OCI-LY7 (cell line): ENCODE measurements at regions not wholly inside any gene's neighbourhood (a gene's known extent, or its start where the extent isn't known, plus 50 kb on each side); places are given as distances from the start of the nearest gene placed in this dataset.

Experiments used
- EZH2phosphoT487 ChIP-seq: fragments of 200-600 bp; sonication (generic); IDR thresholded peaks from 2 replicates; pipeline ENCODE4 v1.6.1; 2018; ENCODE audit warnings: low read depth, borderline replicate concordance, mild to moderate bottlenecking, mixed run types, antibody characterized with exemption, low read length, moderate library complexity, mixed read lengths
- TF ChIP-seq, protein P1 (sequence below): fragments of 200-600 bp; sonication (generic); conservative IDR thresholded peaks from 2 replicates; pipeline ENCODE4 v1.5.1; 2014; ENCODE audit warnings: mild to moderate bottlenecking, antibody characterized with exemption, low read length, moderate library complexity, mixed read lengths

DNA sequence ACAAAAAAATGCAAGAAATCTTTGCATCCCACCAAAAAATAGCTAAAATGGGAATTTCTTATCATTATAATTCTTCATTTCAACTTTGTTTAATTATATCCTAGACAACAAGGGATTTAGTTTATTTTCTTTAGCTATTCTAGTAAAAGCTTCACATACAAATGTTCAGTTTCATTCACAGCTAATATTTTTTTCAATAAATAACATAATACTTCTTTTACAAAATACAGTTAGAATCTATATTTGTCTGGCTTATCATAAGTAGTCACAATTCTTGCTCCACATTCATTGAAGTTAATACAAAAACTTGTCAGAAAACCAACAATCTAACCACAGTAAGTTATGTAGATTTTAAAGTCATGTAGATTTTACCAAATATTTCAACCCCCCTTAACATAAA, 414.4 kb downstream of the FAT4 start:
- TF ChIP-seq, protein P1, sequence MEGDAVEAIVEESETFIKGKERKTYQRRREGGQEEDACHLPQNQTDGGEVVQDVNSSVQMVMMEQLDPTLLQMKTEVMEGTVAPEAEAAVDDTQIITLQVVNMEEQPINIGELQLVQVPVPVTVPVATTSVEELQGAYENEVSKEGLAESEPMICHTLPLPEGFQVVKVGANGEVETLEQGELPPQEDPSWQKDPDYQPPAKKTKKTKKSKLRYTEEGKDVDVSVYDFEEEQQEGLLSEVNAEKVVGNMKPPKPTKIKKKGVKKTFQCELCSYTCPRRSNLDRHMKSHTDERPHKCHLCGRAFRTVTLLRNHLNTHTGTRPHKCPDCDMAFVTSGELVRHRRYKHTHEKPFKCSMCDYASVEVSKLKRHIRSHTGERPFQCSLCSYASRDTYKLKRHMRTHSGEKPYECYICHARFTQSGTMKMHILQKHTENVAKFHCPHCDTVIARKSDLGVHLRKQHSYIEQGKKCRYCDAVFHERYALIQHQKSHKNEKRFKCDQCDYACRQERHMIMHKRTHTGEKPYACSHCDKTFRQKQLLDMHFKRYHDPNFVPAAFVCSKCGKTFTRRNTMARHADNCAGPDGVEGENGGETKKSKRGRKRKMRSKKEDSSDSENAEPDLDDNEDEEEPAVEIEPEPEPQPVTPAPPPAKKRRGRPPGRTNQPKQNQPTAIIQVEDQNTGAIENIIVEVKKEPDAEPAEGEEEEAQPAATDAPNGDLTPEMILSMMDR: no peak
- TF ChIP-seq EZH2phosphoT487: no peak
